HepG2 (cell line): ENCODE measurements at regions not wholly inside any gene's neighbourhood (a gene's known extent, or its start where the extent isn't known, plus 50 kb on each side); places are given as distances from the start of the nearest gene placed in this dataset.

ENCODE experiments used
- ATAC-seq: fragments of 200-7000 bp; cut with Tn5 transposase; 3 replicates; pipeline ENCODE4 v1.9.1; 2020; ENCODE audit warnings: mild to moderate bottlenecking, moderate library complexity
- BruUV-seq: library from RNA; stranded (reverse); fragments of 400-500 nt; replicated peaks from 2 replicates; lab custom pipeline; 2021; lab: Mats Ljungman, UMichigan
- CTCF ChIA-PET: fragments of 300-600 bp; formaldehyde crosslinking; extraction: SDS; loops from one replicate; lab custom pipeline; 2021; ENCODE audit warnings: low total read pairs, inconsistent platforms, low intra/inter-chr PET ratio; lab: Yijun Ruan, JAX
- POLR2A ChIA-PET: fragments of 350-600 bp; sonication (Branson Sonifier 250); formaldehyde crosslinking; loops from one replicate; lab custom pipeline; 2020; ENCODE audit warnings: antibody characterized with exemption, inconsistent platforms; lab: Yijun Ruan, JAX
- DNase-seq: peaks from one replicate; pipeline ENCODE4 v3.0.0-alpha.2; 2015; ENCODE audit warnings: low spot score
- FAIRE-seq: peaks from 3 replicates; lab custom pipeline; 2011; peaks lifted over from hg19 to GRCh38; lab: Jason Lieb, UNC
- H2AFZ ChIP-seq: one replicate; pipeline ENCODE4 v1.6.1; 2011; ENCODE audit warnings: low read length, inconsistent platforms
- H3K27ac ChIP-seq: fragments of 300-600 bp; 3 replicates; pipeline ENCODE4 v1.8.0; 2011; ENCODE audit warnings: mixed run types, mild to moderate bottlenecking, mixed read lengths, low read length, inconsistent platforms; ENCODE audit not compliant: insufficient read depth; ENCODE audit errors: extremely low read length
- H3K27me3 ChIP-seq, 2 experiments: fragments of 200-600 bp in 1 of 2; 2 replicates in 1 of 2; 3 replicates in 1 of 2; pipeline versions ENCODE4 v1.6.0 to v1.8.0; 2011; ENCODE audit warnings: low read length in 2 of 2, mild to moderate bottlenecking in 2 of 2, moderate library complexity in 2 of 2, inconsistent platforms in 1 of 2; ENCODE audit not compliant: insufficient read depth in 2 of 2, control insufficient read depth in 1 of 2
- H3K36me3 ChIP-seq, 2 experiments: fragments of 200-600 bp in 1 of 2; replicated peaks in 1 of 2; 2 replicates in 1 of 2; 3 replicates in 1 of 2; pipeline versions ENCODE4 v1.5.1 to v1.8.0; 2011; ENCODE audit warnings: low read length in 2 of 2, inconsistent platforms in 1 of 2; ENCODE audit not compliant: insufficient read depth in 2 of 2, control insufficient read depth in 1 of 2
- H3K4me1 ChIP-seq: 2 replicates; pipeline ENCODE4 v1.5.1; 2012; ENCODE audit warnings: low read length, inconsistent platforms; ENCODE audit not compliant: insufficient read depth
- H3K4me2 ChIP-seq: 2 replicates; pipeline ENCODE4 v1.6.0; 2011; ENCODE audit warnings: low read depth, low read length, inconsistent platforms
- H3K4me3 ChIP-seq, 3 experiments: fragments of 200-600 bp in 1 of 3; sonication (generic), shearing (Covaris generic) in 1 of 3; replicated peaks in 1 of 3; 2 replicates each; pipeline ENCODE4 v1.5.1; 2011 to 2016; ENCODE audit warnings: low read length in 3 of 3, inconsistent platforms in 2 of 3, low read depth in 2 of 3, mild to moderate bottlenecking in 2 of 3, control low read depth in 1 of 3, mixed read lengths in 1 of 3; ENCODE audit not compliant: insufficient read depth in 1 of 3
- H3K79me2 ChIP-seq: one replicate; pipeline ENCODE4 v1.6.1; 2011; ENCODE audit warnings: low read length, inconsistent platforms; ENCODE audit not compliant: insufficient read depth
- H3K9ac ChIP-seq: 2 replicates; pipeline ENCODE4 v1.6.0; 2011; ENCODE audit warnings: mild to moderate bottlenecking, low read depth, low read length, inconsistent platforms; ENCODE audit not compliant: insufficient read depth
- H3K9me3 ChIP-seq: 2 replicates; pipeline ENCODE4 v1.5.1; 2012; ENCODE audit warnings: mild to moderate bottlenecking, low read length
- H4K20me1 ChIP-seq: 2 replicates; pipeline ENCODE4 v1.6.0; 2011; ENCODE audit warnings: inconsistent platforms, mild to moderate bottlenecking, low read length, moderate library complexity; ENCODE audit not compliant: insufficient read depth
- HBP1 ChIP-seq: IDR thresholded peaks from 2 replicates; pipeline ENCODE4 v1.6.1; 2016; ENCODE audit warnings: low read depth, control low read depth
- HNF4A ChIP-seq: sonication (generic); formaldehyde crosslinking; IDR thresholded peaks from 2 replicates; pipeline ENCODE4 v1.4.0; 2020; ENCODE audit warnings: missing genetic modification reagents
- MBNL3 ChIP-seq: fragments of 250-450 bp; sonication (Bioruptor Pico); conservative IDR thresholded peaks from 2 replicates; pipeline ENCODE4 v1.8.0; 2022; ENCODE audit warnings: mild to moderate bottlenecking, inconsistent platforms
- MYPOP ChIP-seq: sonication (generic); formaldehyde crosslinking; IDR thresholded peaks from 2 replicates; pipeline ENCODE4 v1.8.1; 2023; ENCODE audit warnings: mild to moderate bottlenecking, moderate library complexity, missing genetic modification reagents
- PHF8 ChIP-seq: sonication (generic); formaldehyde crosslinking; IDR thresholded peaks from 2 replicates; pipeline ENCODE4 v1.5.0; 2020; ENCODE audit warnings: missing genetic modification reagents
- SIN3B ChIP-seq: fragments of 150-350 bp; IDR thresholded peaks from 2 replicates; pipeline ENCODE4 v1.6.1; 2014; ENCODE audit warnings: low read length
- SNAI1 ChIP-seq: sonication (generic); formaldehyde crosslinking; IDR thresholded peaks from 2 replicates; pipeline ENCODE4 v1.5.0; 2020; ENCODE audit warnings: mild to moderate bottlenecking, missing genetic modification reagents, borderline replicate concordance
- SUZ12 ChIP-seq: fragments of 150-350 bp; IDR thresholded peaks from 2 replicates; pipeline ENCODE4 v1.6.1; 2014; ENCODE audit warnings: low read depth, low read length
- TFDP1 ChIP-seq: IDR thresholded peaks from 2 replicates; pipeline ENCODE4 v1.6.1; 2016; ENCODE audit warnings: missing compliant biosample characterization, missing genetic modification reagents, borderline replicate concordance
- ZBTB20 ChIP-seq: sonication (generic); formaldehyde crosslinking; IDR thresholded peaks from 2 replicates; pipeline ENCODE4 v1.8.1; 2023; ENCODE audit warnings: missing genetic modification reagents, low read depth, mild to moderate bottlenecking, borderline replicate concordance
- ZBTB42 ChIP-seq: sonication (generic); formaldehyde crosslinking; IDR thresholded peaks from 2 replicates; pipeline ENCODE4 v1.5.0; 2020; ENCODE audit warnings: mild to moderate bottlenecking, missing genetic modification reagents
- ZBTB8A ChIP-seq: sonication (generic); formaldehyde crosslinking; IDR thresholded peaks from 2 replicates; pipeline ENCODE4 v1.4.0; 2020; ENCODE audit warnings: mild to moderate bottlenecking, low read depth, missing genetic modification reagents, borderline replicate concordance
- ZNF234 ChIP-seq: sonication (generic); formaldehyde crosslinking; conservative IDR thresholded peaks from 2 replicates; pipeline ENCODE4 v1.5.1; 2020; ENCODE audit warnings: mild to moderate bottlenecking, missing genetic modification reagents
- ZNF24 ChIP-seq: fragments of 450-650 bp; IDR thresholded peaks from 2 replicates; pipeline ENCODE4 v1.6.1; 2017; ENCODE audit warnings: antibody characterized with exemption, mild to moderate bottlenecking
- ZNF3 ChIP-seq: IDR thresholded peaks from 2 replicates; pipeline ENCODE4 v1.7.0; 2017; ENCODE audit warnings: inconsistent platforms
- ZSCAN22 ChIP-seq: sonication (generic); formaldehyde crosslinking; IDR thresholded peaks from 2 replicates; pipeline ENCODE4 v1.4.0; 2020; ENCODE audit warnings: mild to moderate bottlenecking, missing genetic modification reagents
- WGBS: methylation state at CpG from one replicate; pipeline ENCODE4 v1.1.6; 2017; ENCODE audit warnings: low lambda C conversion rate; 5-methylcytosine and 5-hydroxymethylcytosine counted together
- in situ Hi-C: cut with HindIII; loops from 2 replicates; pipeline ENCODE4 v1.10.0; 2017; ENCODE audit warnings: low pct_unique_long_range_greater_than_20kb; ENCODE audit not compliant: extremely low pct_ligation_motif_present
- intact Hi-C: fragments of 100-400 bp; cut with micrococcal nuclease; formaldehyde crosslinking; loops from one replicate; pipeline ENCODE4 v1.10.0; 2022; ENCODE audit not compliant: unreplicated experiment
- TF ChIP-seq, protein P1 (sequence below): sonication (generic); formaldehyde crosslinking; IDR thresholded peaks from 2 replicates; pipeline ENCODE4 v1.8.0; 2023; ENCODE audit warnings: mild to moderate bottlenecking, missing genetic modification reagents
- TF ChIP-seq, protein P2 (sequence below): sonication (generic); formaldehyde crosslinking; IDR thresholded peaks from 2 replicates; pipeline ENCODE4 v1.4.0; 2020; ENCODE audit warnings: missing genetic modification reagents

DNA sequence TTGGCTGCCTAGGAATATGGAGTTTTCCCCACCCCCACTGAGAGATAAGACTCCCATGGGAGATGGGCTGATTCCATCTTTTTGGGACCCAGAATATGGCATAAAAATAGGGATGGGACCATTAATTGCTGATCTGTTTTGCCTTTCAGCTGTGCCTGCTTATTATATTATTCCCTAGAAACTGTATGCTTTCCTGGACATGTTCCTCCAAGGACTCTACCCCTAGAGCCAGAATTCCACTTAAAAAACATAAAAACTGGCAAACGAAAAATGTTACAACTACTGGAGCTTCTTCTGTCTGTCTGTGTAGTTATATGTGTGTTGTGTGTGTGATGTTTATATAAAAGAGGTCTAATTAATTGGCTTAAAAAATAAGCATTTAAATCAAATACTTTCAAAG lies 159.9 kb upstream of the PRR20A start:
- H3K4me1 ChIP-seq: no peaks in the 10 kb centered on the region
- no peaks in the 10 kb centered on the region for H3K79me2 ChIP-seq
- H2AFZ ChIP-seq: no peak overlapping the region
- no peak overlapping the region for H3K4me3 ChIP-seq
- BruUV-seq: no TSS peak
- DNase-seq: no peak
- TF ChIP-seq HNF4A (CRISPR knock-in tag): no peak
- no peak for TF ChIP-seq ZNF24
- no peak for TF ChIP-seq SUZ12
- no peak for TF ChIP-seq HBP1
- TF ChIP-seq MYPOP: no peak
- TF ChIP-seq ZSCAN22 (CRISPR knock-in tag): no peak
- no peak for TF ChIP-seq MBNL3 (CRISPR knock-in tag)
- TF ChIP-seq, protein P1, sequence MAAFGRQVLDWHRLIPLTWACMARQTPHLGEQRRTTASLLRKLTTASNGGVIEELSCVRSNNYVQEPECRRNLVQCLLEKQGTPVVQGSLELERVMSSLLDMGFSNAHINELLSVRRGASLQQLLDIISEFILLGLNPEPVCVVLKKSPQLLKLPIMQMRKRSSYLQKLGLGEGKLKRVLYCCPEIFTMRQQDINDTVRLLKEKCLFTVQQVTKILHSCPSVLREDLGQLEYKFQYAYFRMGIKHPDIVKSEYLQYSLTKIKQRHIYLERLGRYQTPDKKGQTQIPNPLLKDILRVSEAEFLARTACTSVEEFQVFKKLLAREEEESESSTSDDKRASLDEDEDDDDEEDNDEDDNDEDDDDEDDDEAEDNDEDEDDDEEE (CRISPR knock-in tag): no peak
- TF ChIP-seq ZBTB20: no peak
- no peak for TF ChIP-seq ZBTB42 (CRISPR knock-in tag)
- no peak for TF ChIP-seq ZBTB8A (CRISPR knock-in tag)
- TF ChIP-seq SIN3B: no peak
- no peak for TF ChIP-seq ZNF234 (CRISPR knock-in tag)
- TF ChIP-seq PHF8 (CRISPR knock-in tag): no peak
- TF ChIP-seq, protein P2, sequence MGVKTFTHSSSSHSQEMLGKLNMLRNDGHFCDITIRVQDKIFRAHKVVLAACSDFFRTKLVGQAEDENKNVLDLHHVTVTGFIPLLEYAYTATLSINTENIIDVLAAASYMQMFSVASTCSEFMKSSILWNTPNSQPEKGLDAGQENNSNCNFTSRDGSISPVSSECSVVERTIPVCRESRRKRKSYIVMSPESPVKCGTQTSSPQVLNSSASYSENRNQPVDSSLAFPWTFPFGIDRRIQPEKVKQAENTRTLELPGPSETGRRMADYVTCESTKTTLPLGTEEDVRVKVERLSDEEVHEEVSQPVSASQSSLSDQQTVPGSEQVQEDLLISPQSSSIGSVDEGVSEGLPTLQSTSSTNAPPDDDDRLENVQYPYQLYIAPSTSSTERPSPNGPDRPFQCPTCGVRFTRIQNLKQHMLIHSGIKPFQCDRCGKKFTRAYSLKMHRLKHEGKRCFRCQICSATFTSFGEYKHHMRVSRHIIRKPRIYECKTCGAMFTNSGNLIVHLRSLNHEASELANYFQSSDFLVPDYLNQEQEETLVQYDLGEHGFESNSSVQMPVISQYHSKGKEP (CRISPR knock-in tag): no peak
- TF ChIP-seq ZNF3: no peak
- TF ChIP-seq TFDP1 (CRISPR knock-in tag): no peak
- TF ChIP-seq SNAI1 (CRISPR knock-in tag): no peak
- TF ChIP-seq, all 625 proteins: peak for 0
- intact Hi-C loops: no loop called here
- Histone ChIP-seq H3K27me3 (no peaks in the 10 kb centered on the region), H3K4me2 (no peak overlapping the region), H4K20me1 (no peaks in the 10 kb centered on the region), H3K36me3 (no peaks in the 10 kb centered on the region), H3K9ac (no peak overlapping the region), H3K27ac (no peak overlapping the region), H3K9me3 (peaks cover 73% of the 10 kb centered on the region)
- CTCF ChIA-PET: no interaction called here
- WGBS: 0% methylated on average over 1 of the region's 1 CpG
- no peak for FAIRE-seq
- in situ Hi-C loops: no loop called here
- ATAC-seq: no peak
- POLR2A ChIA-PET: no interaction called here
